Thoracic aorta (tissue), 2 donors: ENCODE measurements at regions not wholly inside any gene's neighbourhood (a gene's known extent, or its start where the extent isn't known, plus 50 kb on each side); places are given as distances from the start of the nearest gene placed in this dataset.

ENCODE experiments used
- ATAC-seq: fragments of 150-250 bp; one replicate; pipeline ENCODE4 v1.8.0; 2017; ENCODE audit warnings: low read depth; ENCODE audit not compliant: insufficient number of reproducible peaks, low FRiP score
- DNase-seq: peaks from one replicate; pipeline ENCODE4 v3.0.0-alpha.2; 2020; ENCODE audit warnings: low spot score
- H3K27ac ChIP-seq, 2 donors: fragments of 200-600 bp; sonication (generic); 1 replicate in 1 of 2; 2 replicates in 1 of 2; pipeline ENCODE4 v1.5.1; 2016; ENCODE audit warnings: mild to moderate bottlenecking in 2 of 2, moderate library complexity in 2 of 2
- H3K27me3 ChIP-seq: fragments of 200-600 bp; sonication (generic); replicated peaks from 2 replicates; pipeline ENCODE4 v1.6.0; 2016; ENCODE audit warnings: mild to moderate bottlenecking; ENCODE audit not compliant: insufficient read depth
- H3K36me3 ChIP-seq: fragments of 200-600 bp; sonication (generic); one replicate; pipeline ENCODE4 v1.5.1; 2016
- H3K4me1 ChIP-seq, 2 donors: fragments of 200-600 bp; sonication (generic); 1 replicate in 1 of 2; 2 replicates in 1 of 2; pipeline versions ENCODE4 v1.5.1 to v1.6.0; 2016; ENCODE audit warnings: low read depth in 2 of 2, mild to moderate bottlenecking in 1 of 2; ENCODE audit not compliant: control insufficient read depth in 1 of 2
- H3K4me3 ChIP-seq: fragments of 200-600 bp; sonication (generic); 2 replicates; pipeline ENCODE4 v1.5.1; 2016; ENCODE audit warnings: mild to moderate bottlenecking
- H3K9me3 ChIP-seq: fragments of 200-600 bp; sonication (generic); 2 replicates; pipeline ENCODE4 v1.5.1; 2016
- CTCF ChIP-seq: fragments of 200-600 bp; sonication (generic); IDR thresholded peaks from one replicate; pipeline ENCODE4 v1.5.1; 2019; ENCODE audit warnings: antibody characterized with exemption

GRCh38 chr4:181760560-181760959, 482.6 kb upstream of the TENM3 start:
- Histone ChIP-seq H3K36me3 (no peaks in the 10 kb centered on the region), H3K9me3 (no peaks in the 10 kb centered on the region), H3K4me3 (no peak overlapping the region), H3K4me1 (no peaks in the 10 kb centered on the region), H3K27me3 (no peaks in the 10 kb centered on the region), H3K27ac (no peak overlapping the region)
- ATAC-seq (no peak), DNase-seq (no peak)
- TF ChIP-seq CTCF, result no peak

- H3K4me3 ChIP-seq, result no peak overlapping the region
- DNase-seq (no peak), ATAC-seq (no peak)
- no peaks in the 10 kb centered on the region for H3K27me3 ChIP-seq
- no peaks in the 10 kb centered on the region for H3K9me3 ChIP-seq
- TF ChIP-seq CTCF, result no peak
- H3K27ac ChIP-seq, result no peak overlapping the region
- no peaks in the 10 kb centered on the region for H3K36me3 ChIP-seq
- no peaks in the 10 kb centered on the region for H3K4me1 ChIP-seq
Measured at GRCh38 chr4:181761156-181761555, 482.0 kb upstream of the TENM3 start.

- no peak for TF ChIP-seq CTCF
- H3K9me3 ChIP-seq, result no peaks in the 10 kb centered on the region
- H3K4me1 ChIP-seq, result no peaks in the 10 kb centered on the region
- no peak overlapping the region for H3K4me3 ChIP-seq
- DNase-seq (no peak), ATAC-seq (no peak)
- H3K27me3 ChIP-seq, result no peaks in the 10 kb centered on the region
- H3K36me3 ChIP-seq, result no peaks in the 10 kb centered on the region
- H3K27ac ChIP-seq, result no peak overlapping the region
Measured at GRCh38 chr4:181766061-181766548, 477.1 kb upstream of the TENM3 start.

- TF ChIP-seq CTCF, result no peak
- no peaks in the 10 kb centered on the region for H3K36me3 ChIP-seq
- H3K4me3 ChIP-seq, result no peak overlapping the region
- no peaks in the 10 kb centered on the region for H3K27me3 ChIP-seq
- ATAC-seq (no peak), DNase-seq (no peak)
- no peaks in the 10 kb centered on the region for H3K4me1 ChIP-seq
- no peaks in the 10 kb centered on the region for H3K9me3 ChIP-seq
- H3K27ac ChIP-seq, result no peak overlapping the region
Measured at GRCh38 chr4:181770971-181771370, 472.2 kb upstream of the TENM3 start.

GRCh38 chr4:181775298-181775697, 467.9 kb upstream of the TENM3 start:
- no peak overlapping the region for H3K4me3 ChIP-seq
- DNase-seq, result no peak

More at GRCh38 chr4:181775298-181775697, 467.9 kb upstream of the TENM3 start:
- H3K27me3 ChIP-seq, result no peaks in the 10 kb centered on the region
- no peaks in the 10 kb centered on the region for H3K9me3 ChIP-seq
- no peak for TF ChIP-seq CTCF
- ATAC-seq, result no peak
- no peaks in the 10 kb centered on the region for H3K4me1 ChIP-seq
- H3K27ac ChIP-seq, result no peak overlapping the region
- H3K36me3 ChIP-seq, result no peaks in the 10 kb centered on the region
